Stimulated activated effector memory CD8-positive, alpha-beta T cell treated with anti-CD3 and anti-CD28 coated beads, Interleukin-12 subunit alpha, Interleukin-12 subunit beta, amount 100 ng/mL, for 72 hours (primary cell): ENCODE measurements at regions not wholly inside any gene's neighbourhood (a gene's known extent, or its start where the extent isn't known, plus 50 kb on each side); places are given as distances from the start of the nearest gene placed in this dataset.
"Not testable (repeated sequence)": the region's sequence is repeated elsewhere in the genome, so short reads cannot be mapped to it uniquely, and the experiment has no call there.

Experiments used
- ATAC-seq: fragments of 150-1000 bp; cut with Tn5 transposase; 2 replicates; pipeline ENCODE4 v1.10.0; 2021
- DNase-seq, 2 donors: peaks; one replicate each; pipeline ENCODE4 v3.0.0; 2021 to 2022; ENCODE audit warnings: low spot score in 2 of 2
- H3K27ac Mint-ChIP-seq: one replicate; pipeline ENCODE4 v1.8.0; 2022; ENCODE audit warnings: mild to moderate bottlenecking, mixed read lengths
- H3K36me3 Mint-ChIP-seq: one replicate; pipeline ENCODE4 v1.8.0; 2022; ENCODE audit warnings: mild to moderate bottlenecking, mixed read lengths
- H3K4me1 Mint-ChIP-seq: one replicate; pipeline ENCODE4 v1.8.0; 2022; ENCODE audit warnings: mixed read lengths
- H3K4me3 Mint-ChIP-seq: one replicate; pipeline ENCODE4 v1.8.0; 2022; ENCODE audit warnings: mild to moderate bottlenecking, mixed read lengths
- H3K9me3 Mint-ChIP-seq: one replicate; pipeline ENCODE4 v1.8.0; 2022; ENCODE audit warnings: mixed read lengths

- ATAC-seq (no peak), DNase-seq (no peak)
- no peak overlapping the region for H3K4me3 Mint-ChIP-seq
These were observed 178.0 kb upstream of the SLC8A1 start for GRCh38 chr2:40629768-40630434.

GRCh38 chr2:40639320-40639719, 187.4 kb upstream of the SLC8A1 start:
- no peak overlapping the region for H3K27ac Mint-ChIP-seq
- ATAC-seq (no peak), DNase-seq (no peak)
- H3K36me3 Mint-ChIP-seq = no peaks in the 10 kb centered on the region
- no peaks in the 10 kb centered on the region for H3K4me1 Mint-ChIP-seq
- no peak overlapping the region for H3K4me3 Mint-ChIP-seq
- H3K9me3 Mint-ChIP-seq = peaks cover 3% of the 10 kb centered on the region

More at GRCh38 chr2:40629768-40630434, 178.0 kb upstream of the SLC8A1 start:
- Mint-ChIP-seq H3K36me3 (no peaks in the 10 kb centered on the region), H3K9me3 (peaks cover 11% of the 10 kb centered on the region), H3K4me1 (no peaks in the 10 kb centered on the region), H3K27ac (no peak overlapping the region)

- ATAC-seq (no peak), DNase-seq (no peak)
- Mint-ChIP-seq H3K4me3 (no peak overlapping the region), H3K4me1 (no peaks in the 10 kb centered on the region), H3K9me3 (peaks cover 1% of the 10 kb centered on the region), H3K27ac (no peak overlapping the region), H3K36me3 (no peaks in the 10 kb centered on the region)
These were observed 190.3 kb upstream of the SLC8A1 start for GRCh38 chr2:40642237-40642636.

- Mint-ChIP-seq H3K4me1 (no peaks in the 10 kb centered on the region), H3K27ac (no peak overlapping the region), H3K4me3 (no peak overlapping the region), H3K9me3 (no peaks in the 10 kb centered on the region), H3K36me3 (no peaks in the 10 kb centered on the region)
- DNase-seq = no peak
- no peak for ATAC-seq
These were observed 190.8 kb upstream of the SLC8A1 start for GRCh38 chr2:40642726-40643125.

GRCh38 chr2:40646642-40647041, 194.8 kb upstream of the SLC8A1 start:
- H3K27ac Mint-ChIP-seq = no peak overlapping the region
- H3K4me1 Mint-ChIP-seq = no peaks in the 10 kb centered on the region
- no peak overlapping the region for H3K4me3 Mint-ChIP-seq
- no peaks in the 10 kb centered on the region for H3K36me3 Mint-ChIP-seq
- ATAC-seq = no peak
- H3K9me3 Mint-ChIP-seq = peaks cover 3% of the 10 kb centered on the region
- no peak for DNase-seq

GRCh38 chr2:40652155-40652554, 200.3 kb upstream of the SLC8A1 start:
- no peaks in the 10 kb centered on the region for H3K4me1 Mint-ChIP-seq
- H3K9me3 Mint-ChIP-seq = peaks cover 3% of the 10 kb centered on the region
- DNase-seq = no peak
- H3K36me3 Mint-ChIP-seq = no peaks in the 10 kb centered on the region
- H3K4me3 Mint-ChIP-seq = no peak overlapping the region
- ATAC-seq = no peak
- H3K27ac Mint-ChIP-seq = no peak overlapping the region

GRCh38 chr2:40653829-40654228, 201.9 kb upstream of the SLC8A1 start:
- H3K27ac Mint-ChIP-seq = no peak overlapping the region
- ATAC-seq (no peak), DNase-seq (no peak)
- H3K9me3 Mint-ChIP-seq = peaks cover 6% of the 10 kb centered on the region
- no peaks in the 10 kb centered on the region for H3K4me1 Mint-ChIP-seq
- no peaks in the 10 kb centered on the region for H3K36me3 Mint-ChIP-seq
- H3K4me3 Mint-ChIP-seq = no peak overlapping the region

- H3K36me3 Mint-ChIP-seq = no peaks in the 10 kb centered on the region
- H3K4me3 Mint-ChIP-seq = no peak overlapping the region
- peaks cover 3% of the 10 kb centered on the region for H3K9me3 Mint-ChIP-seq
- no peak for ATAC-seq
- DNase-seq = no peak
- no peaks in the 10 kb centered on the region for H3K4me1 Mint-ChIP-seq
- H3K27ac Mint-ChIP-seq = no peak overlapping the region
These were observed 202.5 kb upstream of the SLC8A1 start for GRCh38 chr2:40654346-40654745.

- H3K9me3 Mint-ChIP-seq = peaks cover 10% of the 10 kb centered on the region
- ATAC-seq = no peak
- H3K27ac Mint-ChIP-seq = no peak overlapping the region
- H3K4me1 Mint-ChIP-seq = no peaks in the 10 kb centered on the region
- H3K36me3 Mint-ChIP-seq = no peaks in the 10 kb centered on the region
- no peak for DNase-seq
- H3K4me3 Mint-ChIP-seq = no peak overlapping the region
These were observed 207.1 kb upstream of the SLC8A1 start for GRCh38 chr2:40658941-40659340.

GRCh38 chr2:40665493-40666232, 213.8 kb upstream of the SLC8A1 start:
- Mint-ChIP-seq H3K36me3 (no peaks in the 10 kb centered on the region), H3K27ac (no peak overlapping the region), H3K4me3 (no peak overlapping the region), H3K9me3 (peaks cover 11% of the 10 kb centered on the region), H3K4me1 (no peaks in the 10 kb centered on the region)
- ATAC-seq (no peak), DNase-seq (no peak)

GRCh38 chr2:40666398-40666797, 214.5 kb upstream of the SLC8A1 start:
- H3K9me3 Mint-ChIP-seq = peaks cover 10% of the 10 kb centered on the region
- DNase-seq (no peak), ATAC-seq (no peak)
- no peak overlapping the region for H3K27ac Mint-ChIP-seq
- no peaks in the 10 kb centered on the region for H3K4me1 Mint-ChIP-seq
- H3K4me3 Mint-ChIP-seq = no peak overlapping the region
- no peaks in the 10 kb centered on the region for H3K36me3 Mint-ChIP-seq

- Mint-ChIP-seq H3K27ac (no peak overlapping the region), H3K4me3 (no peak overlapping the region), H3K4me1 (no peaks in the 10 kb centered on the region), H3K36me3 (no peaks in the 10 kb centered on the region), H3K9me3 (peaks cover 10% of the 10 kb centered on the region)
- DNase-seq = no peak
- ATAC-seq = no peak
These were observed 216.5 kb upstream of the SLC8A1 start for GRCh38 chr2:40668425-40668824.

GRCh38 chr2:40676134-40676790, 224.4 kb upstream of the SLC8A1 start:
- ATAC-seq, H3K27ac Mint-ChIP-seq, H3K4me1 Mint-ChIP-seq, H3K36me3 Mint-ChIP-seq, DNase-seq, H3K4me3 Mint-ChIP-seq, H3K9me3 Mint-ChIP-seq: not testable (repeated sequence)

- Mint-ChIP-seq H3K9me3 (peaks cover 17% of the 10 kb centered on the region), H3K4me1 (no peaks in the 10 kb centered on the region), H3K36me3 (no peaks in the 10 kb centered on the region), H3K4me3 (no peak overlapping the region), H3K27ac (no peak overlapping the region)
- DNase-seq (no peak), ATAC-seq (no peak)
These were observed 228.7 kb upstream of the SLC8A1 start for GRCh38 chr2:40680547-40680946.

- no peaks in the 10 kb centered on the region for H3K36me3 Mint-ChIP-seq
- H3K4me3 Mint-ChIP-seq = no peak overlapping the region
These were observed 238.1 kb upstream of the SLC8A1 start for GRCh38 chr2:40690036-40690435.

GRCh38 chr2:40690525-40690924, 238.6 kb upstream of the SLC8A1 start:
- ATAC-seq (no peak), DNase-seq (no peak)
- Mint-ChIP-seq H3K4me1 (no peaks in the 10 kb centered on the region), H3K9me3 (peaks cover 14% of the 10 kb centered on the region), H3K36me3 (no peaks in the 10 kb centered on the region), H3K4me3 (no peak overlapping the region), H3K27ac (no peak overlapping the region)

More at GRCh38 chr2:40690036-40690435, 238.1 kb upstream of the SLC8A1 start:
- ATAC-seq (no peak), DNase-seq (no peak)
- H3K27ac Mint-ChIP-seq = no peak overlapping the region
- no peaks in the 10 kb centered on the region for H3K4me1 Mint-ChIP-seq
- H3K9me3 Mint-ChIP-seq = peaks cover 14% of the 10 kb centered on the region
